AG08396 (cell line): ENCODE measurements at regions not wholly inside any gene's neighbourhood (a gene's known extent, or its start where the extent isn't known, plus 50 kb on each side); places are given as distances from the start of the nearest gene placed in this dataset.

Source experiments
- DNase-seq: peaks from one replicate; pipeline ENCODE4 v3.0.0; 2012; ENCODE audit warnings: low spot score, mixed read lengths

DNA sequence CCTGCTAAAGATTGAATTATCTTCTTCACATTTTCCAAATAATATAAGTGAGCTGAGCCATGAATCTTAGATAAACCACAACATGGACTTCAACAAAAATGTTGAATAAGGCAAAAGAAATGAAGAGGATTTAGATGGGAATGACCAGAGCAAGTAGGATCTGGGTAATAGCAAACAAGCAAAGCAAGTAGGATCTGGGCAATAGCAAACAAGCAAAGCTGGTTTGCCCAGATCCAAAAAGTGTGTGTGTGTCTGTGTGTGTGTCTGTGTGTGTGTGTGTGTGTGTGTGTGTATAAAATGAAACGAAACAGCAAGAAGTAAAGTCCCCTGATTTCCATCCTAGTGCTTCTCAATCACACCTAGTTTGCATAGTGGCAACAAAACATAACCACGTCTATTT, 549.1 kb downstream of the RERGL start:
- DNase-seq = no peak

DNA sequence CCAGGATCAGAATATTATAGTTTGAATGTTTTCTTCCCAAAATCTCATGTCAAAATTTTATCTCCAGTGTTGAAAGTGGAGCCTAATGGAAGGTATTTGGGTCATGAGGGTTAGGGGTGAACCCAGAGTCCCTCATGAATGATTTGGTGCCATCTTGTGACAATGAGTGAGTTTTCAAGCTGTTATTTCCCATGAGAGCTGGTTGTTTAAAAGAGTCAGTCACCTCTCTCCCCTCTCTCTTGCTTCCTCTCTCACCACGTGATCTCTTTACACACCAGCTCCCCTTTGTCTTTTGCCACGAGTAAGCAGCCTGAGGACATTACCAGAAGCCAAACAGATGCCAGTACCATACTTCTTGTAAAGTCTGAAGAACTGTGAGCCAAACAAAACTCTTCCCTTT, 561.6 kb downstream of the RERGL start:
- no peak for DNase-seq

GRCh38 chr12:17527021-17527420, 563.0 kb downstream of the RERGL start:
- DNase-seq = no peak

GRCh38 chr12:17511369-17511768, 578.6 kb downstream of the RERGL start:
- no peak for DNase-seq

- no peak for DNase-seq
Measured at GRCh38 chr12:17507336-17507735, 582.7 kb downstream of the RERGL start.

GRCh38 chr12:17503742-17504141, 586.3 kb downstream of the RERGL start:
- no peak for DNase-seq

- DNase-seq = no peak
Measured at GRCh38 chr12:17489452-17489851, 600.5 kb downstream of the RERGL start.

DNA sequence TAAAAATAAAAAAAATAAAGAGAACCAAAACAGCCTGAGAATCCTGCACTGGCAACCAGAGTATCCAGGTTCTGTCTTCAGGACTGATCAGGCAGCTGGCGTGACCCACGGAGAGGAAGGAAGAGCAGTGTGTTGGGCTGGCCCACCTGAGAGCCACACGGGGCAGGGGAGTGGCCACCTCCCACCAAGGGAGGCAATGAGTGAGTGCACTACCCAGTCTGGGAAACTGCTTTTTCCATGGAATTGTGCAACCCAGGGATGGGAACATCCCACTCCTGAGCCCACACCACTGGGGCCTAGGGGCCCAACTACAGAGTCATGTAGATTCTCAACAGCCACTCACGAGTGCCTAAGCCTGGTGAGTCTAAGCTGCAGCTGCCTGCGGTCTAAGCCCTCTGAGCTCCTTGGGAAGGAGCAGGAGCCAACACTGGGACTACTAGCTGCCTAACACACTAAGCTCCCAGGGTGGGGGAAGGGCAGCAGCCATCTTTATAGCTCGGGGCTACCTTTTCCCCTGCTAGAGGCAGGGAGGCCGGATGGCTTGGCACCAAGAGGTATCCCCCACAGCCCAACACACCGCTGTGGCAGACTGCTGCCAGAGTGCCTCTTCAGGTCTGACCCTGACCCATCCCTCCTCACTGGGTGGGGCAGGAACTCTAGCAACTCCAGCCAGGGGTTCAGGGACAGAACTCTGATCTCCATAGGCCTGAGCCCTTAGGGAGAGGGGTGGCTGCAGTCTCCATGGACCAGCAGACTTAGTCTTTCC, 610.9 kb downstream of the RERGL start:
- no peak for DNase-seq

- no peak for DNase-seq
Measured at GRCh38 chr12:17470460-17470859, 619.5 kb downstream of the RERGL start.

DNA sequence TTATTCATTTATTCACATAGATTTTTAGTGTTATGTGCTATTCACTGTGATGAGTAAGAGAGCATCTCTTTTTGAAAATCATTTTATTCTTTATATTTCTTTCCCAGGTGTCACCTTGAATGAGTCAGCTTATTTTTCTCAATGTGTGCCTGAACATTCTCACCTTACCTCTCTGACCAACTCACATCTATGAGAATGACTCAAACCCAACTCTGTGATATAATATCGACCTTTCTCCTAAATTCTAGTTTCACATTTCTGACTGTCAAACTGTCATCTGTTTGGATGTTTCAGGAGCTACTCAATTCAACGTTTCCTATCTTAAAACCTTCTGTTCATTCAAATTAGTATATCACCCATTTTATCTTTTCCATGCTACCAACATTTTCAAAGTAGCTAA, 630.8 kb downstream of the RERGL start:
- DNase-seq = no peak

DNA sequence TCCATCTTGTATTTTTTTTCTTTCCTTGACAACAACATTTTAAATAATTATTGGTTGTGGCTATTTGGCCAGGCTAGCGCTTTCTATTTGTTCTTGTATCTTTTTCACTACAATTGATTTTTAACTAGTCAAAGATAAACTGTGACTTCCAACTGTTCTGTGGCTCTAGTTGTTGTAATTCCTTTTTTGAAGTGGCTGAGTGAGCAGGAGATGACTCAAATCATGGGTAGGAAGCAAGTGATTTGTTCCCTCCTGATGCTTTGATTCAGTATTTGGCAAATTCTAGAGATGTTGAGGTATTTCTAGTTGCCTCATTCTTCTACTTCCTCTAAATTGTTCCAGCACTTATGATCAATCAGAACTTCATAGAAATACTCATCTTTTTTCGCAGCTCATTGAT, 633.5 kb downstream of the RERGL start:
- no peak for DNase-seq

- no peak for DNase-seq
Measured at GRCh38 chr12:17438141-17438540, 651.9 kb downstream of the RERGL start.

DNA sequence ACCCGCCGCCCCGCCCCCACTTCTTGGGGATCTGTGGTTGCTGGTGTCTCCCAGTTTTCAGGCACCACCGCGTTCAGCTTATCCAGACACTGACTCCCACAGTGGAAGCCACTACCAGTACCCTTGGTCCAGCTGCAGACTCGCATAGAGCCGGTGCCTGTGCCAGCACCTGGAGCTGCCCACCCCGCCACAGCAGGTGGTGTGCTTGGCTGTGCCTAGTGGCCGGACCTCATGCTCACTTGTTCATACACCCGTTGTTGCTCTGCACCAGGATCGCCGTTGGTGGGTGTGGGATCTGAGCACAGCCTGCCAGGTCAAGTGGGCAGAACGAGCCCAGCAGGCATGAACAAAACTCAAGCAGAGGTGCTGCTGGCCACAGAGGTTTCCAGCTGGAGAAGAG, 673.2 kb downstream of the RERGL start:
- DNase-seq = no peak

DNA sequence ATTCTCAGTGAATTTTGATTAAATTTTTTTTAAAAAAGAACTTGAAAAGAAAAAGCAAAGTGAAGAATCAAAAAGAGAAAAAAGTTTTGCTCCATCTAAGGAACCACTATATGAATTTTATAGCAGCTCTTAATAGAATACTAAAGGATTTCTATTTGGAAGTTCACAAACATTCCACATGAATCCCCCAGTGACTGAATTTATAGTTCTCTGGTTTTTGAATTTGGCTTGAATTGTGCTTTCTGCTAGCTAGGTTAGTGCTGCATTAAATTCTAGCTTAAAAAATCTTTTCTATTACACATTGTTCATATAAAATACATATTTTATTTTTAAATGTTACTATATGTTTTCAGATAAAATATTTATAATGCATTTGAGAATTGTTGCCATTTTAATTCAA, 675.4 kb downstream of the RERGL start:
- no peak for DNase-seq

DNA sequence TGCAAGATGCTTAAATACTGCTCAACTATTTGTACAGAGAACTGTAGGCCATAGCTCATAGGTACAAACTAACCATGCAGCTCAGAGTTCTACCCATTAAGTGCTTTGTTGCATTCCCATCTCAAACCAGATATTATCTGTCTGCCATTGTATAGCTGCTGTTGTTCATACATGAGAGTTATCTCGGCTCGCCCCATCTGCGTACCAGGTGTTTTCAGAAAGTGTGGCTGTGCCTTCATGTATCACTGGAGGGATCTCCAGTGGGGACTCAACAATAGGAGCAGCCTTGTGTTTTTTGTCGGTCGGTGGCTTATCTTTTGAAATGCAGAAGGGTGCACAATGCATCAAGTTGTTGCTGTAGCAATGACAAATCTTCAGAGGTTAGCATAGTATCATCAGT, 678.3 kb downstream of the RERGL start:
- no peak for DNase-seq

- DNase-seq = no peak
Measured at GRCh38 chr12:17388679-17389078, 701.3 kb downstream of the RERGL start.

DNA sequence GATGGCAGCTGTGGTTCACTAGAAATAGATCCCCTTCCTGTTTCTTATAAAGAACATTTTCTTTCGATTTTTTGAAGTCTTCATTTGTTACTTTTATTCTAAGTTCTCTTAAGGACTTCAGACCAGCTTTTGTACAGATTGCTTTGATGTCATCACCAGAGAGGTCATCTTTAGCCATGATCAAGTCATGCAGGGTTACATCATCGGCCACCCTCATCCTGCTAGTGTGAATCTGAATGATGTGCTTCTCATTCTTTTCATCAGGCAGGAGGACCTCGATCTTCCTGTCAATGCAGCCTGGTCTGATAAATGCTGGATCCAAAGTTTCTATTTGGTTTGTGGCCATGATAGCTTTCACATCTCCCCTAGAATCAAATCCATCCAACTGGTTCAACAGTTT, 706.7 kb downstream of the RERGL start:
- DNase-seq = no peak

DNA sequence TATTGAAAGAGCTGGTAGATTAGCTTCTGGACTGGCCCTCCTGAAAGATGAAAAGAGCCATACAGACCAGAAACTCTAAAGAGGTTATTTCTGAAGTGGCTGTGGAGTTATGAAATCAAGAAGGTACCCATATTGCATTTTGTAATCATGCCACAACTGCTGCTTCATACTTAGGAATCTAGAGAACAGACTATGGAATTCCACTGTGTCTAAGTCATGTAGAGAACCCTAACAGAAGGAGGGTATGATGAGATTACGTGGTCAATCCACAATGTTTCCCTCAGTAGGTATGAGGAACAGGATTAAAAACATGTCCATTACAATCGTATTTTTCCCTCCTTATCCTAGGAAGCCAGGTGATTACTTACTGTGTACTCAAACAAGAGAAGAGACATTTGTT, 708.8 kb downstream of the RERGL start:
- DNase-seq = no peak

- no peak for DNase-seq
Measured at GRCh38 chr12:17372508-17372907, 717.5 kb downstream of the RERGL start.

DNA sequence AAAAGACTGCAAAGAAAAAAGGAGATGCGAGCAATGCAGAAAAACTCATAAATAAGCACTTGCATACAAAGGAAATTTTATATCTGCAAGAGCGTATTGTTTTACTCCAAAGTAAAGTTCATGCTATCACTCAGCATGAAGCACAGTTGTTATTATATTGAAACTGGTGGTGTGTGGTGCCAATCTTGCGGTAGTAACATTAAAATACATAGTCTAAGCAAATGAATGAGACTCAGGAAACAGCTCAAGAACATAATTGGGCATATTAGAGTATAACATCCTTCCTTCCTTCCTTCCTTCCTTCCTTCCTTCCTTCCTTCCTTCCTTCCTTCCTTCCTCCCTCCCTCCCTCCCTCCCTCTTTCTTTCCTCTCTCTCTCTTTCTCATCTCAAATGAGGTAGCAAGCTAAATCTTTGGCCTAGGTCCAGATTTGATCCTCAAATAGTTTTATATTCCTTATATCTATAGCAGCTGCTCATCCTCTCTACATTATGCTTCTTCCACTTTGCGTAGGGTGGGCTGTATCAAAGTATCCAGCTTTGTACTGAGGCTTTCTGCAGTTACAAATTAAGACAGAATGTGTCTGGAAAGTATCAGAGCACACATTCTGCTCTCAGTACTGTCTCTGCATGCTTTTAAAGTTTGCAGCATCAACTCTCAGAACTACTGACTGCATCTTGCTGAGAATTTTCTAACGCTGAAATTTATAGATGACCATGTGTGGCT, 718.3 kb downstream of the RERGL start:
- no peak for DNase-seq

- no peak for DNase-seq
Measured at GRCh38 chr12:17370621-17371020, 719.4 kb downstream of the RERGL start.

- DNase-seq = no peak
Measured at GRCh38 chr12:17369556-17369955, 720.4 kb downstream of the RERGL start.

DNA sequence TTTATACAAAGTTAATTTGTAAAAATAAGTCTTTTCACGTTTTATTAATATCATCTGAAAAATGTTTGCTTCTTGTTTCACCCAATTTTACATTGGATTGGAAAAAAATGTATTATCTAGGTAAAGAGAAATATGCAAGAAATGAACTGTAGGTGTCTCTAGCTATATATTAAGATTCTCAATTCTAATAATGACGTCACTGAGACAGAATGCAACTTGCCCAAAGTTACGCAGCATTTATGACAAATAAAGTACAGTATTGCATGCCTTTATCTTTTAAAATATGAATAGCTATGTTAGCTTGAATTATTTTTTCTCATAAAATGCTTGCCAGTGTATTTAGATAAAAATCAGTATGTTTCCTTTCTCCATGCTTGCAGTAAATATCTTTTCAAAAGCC, 728.8 kb downstream of the RERGL start:
- DNase-seq = no peak

GRCh38 chr12:17358835-17359234, 731.2 kb downstream of the RERGL start:
- no peak for DNase-seq
